Mesenchymal stem cell (in vitro differentiated cells and primary cell): ENCODE measurements at regions not wholly inside any gene's neighbourhood (a gene's known extent, or its start where the extent isn't known, plus 50 kb on each side); places are given as distances from the start of the nearest gene placed in this dataset.
"Not testable (repeated sequence)": the region's sequence is repeated elsewhere in the genome, so short reads cannot be mapped to it uniquely, and the experiment has no call there.

Experiments
- DNase-seq: peaks from one replicate; pipeline ENCODE4 v3.0.0-alpha.2; 2013
- H2AFZ ChIP-seq: one replicate; pipeline ENCODE4 v1.6.1; 2013; ENCODE audit warnings: low read depth, mild to moderate bottlenecking, control low read depth, inconsistent platforms, low read length, moderate library complexity
- H2AK5ac ChIP-seq: 2 replicates; pipeline ENCODE4 v1.6.1; 2013; ENCODE audit warnings: low read length, moderate library complexity, mild to moderate bottlenecking, inconsistent platforms; ENCODE audit not compliant: severe bottlenecking
- H2BK120ac ChIP-seq: one replicate; pipeline ENCODE4 v1.6.1; 2013; ENCODE audit warnings: low read depth, mild to moderate bottlenecking, inconsistent platforms, low read length, moderate library complexity
- H2BK12ac ChIP-seq, 2 experiments: one replicate each; pipeline ENCODE4 v1.6.1; 2013; ENCODE audit warnings: inconsistent platforms in 2 of 2, low read length in 2 of 2, mild to moderate bottlenecking in 2 of 2, moderate library complexity in 2 of 2, control low read depth in 1 of 2
- H2BK15ac ChIP-seq: one replicate; pipeline ENCODE4 v1.6.1; 2013; ENCODE audit warnings: mild to moderate bottlenecking, low read depth, inconsistent platforms; ENCODE audit not compliant: poor library complexity, severe bottlenecking
- H2BK5ac ChIP-seq: 2 replicates; pipeline ENCODE4 v1.6.1; 2013; ENCODE audit warnings: low read depth, mild to moderate bottlenecking, low read length, control low read depth, inconsistent platforms; ENCODE audit not compliant: poor library complexity, severe bottlenecking
- H3K14ac ChIP-seq, 2 experiments: one replicate each; pipeline ENCODE4 v1.6.1; 2013; ENCODE audit warnings: inconsistent platforms in 2 of 2, low read length in 2 of 2, control low read depth in 1 of 2, mild to moderate bottlenecking in 1 of 2, moderate library complexity in 1 of 2
- H3K18ac ChIP-seq, 2 experiments: one replicate each; pipeline ENCODE4 v1.6.1; 2013; ENCODE audit warnings: inconsistent platforms in 2 of 2, low read length in 2 of 2, control low read depth in 1 of 2, low read depth in 1 of 2, mild to moderate bottlenecking in 1 of 2
- H3K23ac ChIP-seq, 2 experiments: one replicate each; pipeline ENCODE4 v1.6.1; 2013; ENCODE audit warnings: inconsistent platforms in 2 of 2, low read length in 2 of 2, mild to moderate bottlenecking in 2 of 2, moderate library complexity in 2 of 2, control low read depth in 1 of 2
- H3K27ac ChIP-seq: 2 replicates; pipeline ENCODE4 v1.5.1; 2013; ENCODE audit warnings: mild to moderate bottlenecking, moderate library complexity, low read length, control low read depth, inconsistent platforms; ENCODE audit not compliant: poor library complexity, severe bottlenecking
- H3K27me3 ChIP-seq, 2 experiments: 2 replicates each; pipeline versions ENCODE4 v1.6.1 to v1.7.0; 2013; ENCODE audit warnings: low read length in 2 of 2, mild to moderate bottlenecking in 2 of 2, moderate library complexity in 2 of 2, control low read depth in 1 of 2, inconsistent platforms in 1 of 2; ENCODE audit not compliant: control insufficient read depth in 1 of 2, insufficient read depth in 1 of 2
- H3K36me3 ChIP-seq, 2 experiments: 2 replicates each; pipeline versions ENCODE4 v1.6.1 to v1.7.0; 2013; ENCODE audit warnings: low read length in 2 of 2, control low read depth in 1 of 2, inconsistent platforms in 1 of 2, low read depth in 1 of 2, mild to moderate bottlenecking in 1 of 2; ENCODE audit not compliant: insufficient read depth in 2 of 2, control insufficient read depth in 1 of 2
- H3K4ac ChIP-seq, 2 experiments: one replicate each; pipeline ENCODE4 v1.6.1; 2013; ENCODE audit warnings: inconsistent platforms in 2 of 2, low read length in 2 of 2, mild to moderate bottlenecking in 2 of 2, moderate library complexity in 2 of 2, control low read depth in 1 of 2, low read depth in 1 of 2
- H3K4me1 ChIP-seq: 2 replicates; pipeline ENCODE4 v1.6.1; 2013; ENCODE audit warnings: low read depth, low read length, control low read depth; ENCODE audit not compliant: control insufficient read depth, insufficient read depth
- H3K4me2 ChIP-seq: 2 replicates; pipeline ENCODE4 v1.6.1; 2013; ENCODE audit warnings: low read length, mild to moderate bottlenecking, inconsistent platforms; ENCODE audit not compliant: poor library complexity, severe bottlenecking
- H3K4me3 ChIP-seq, 2 experiments: 2 replicates each; pipeline versions ENCODE4 v1.5.1 to v1.7.0; 2013; ENCODE audit warnings: low read length in 2 of 2, mild to moderate bottlenecking in 2 of 2, control low read depth in 1 of 2, low read depth in 1 of 2; ENCODE audit not compliant: insufficient read depth in 1 of 2
- H3K79me1 ChIP-seq: replicated peaks from 2 replicates; pipeline ENCODE4 v1.6.1; 2013; ENCODE audit warnings: mild to moderate bottlenecking, control low read depth, low read length, inconsistent platforms; ENCODE audit not compliant: poor library complexity, severe bottlenecking
- H3K9ac ChIP-seq: 2 replicates; pipeline ENCODE4 v1.7.0; 2013; ENCODE audit warnings: mild to moderate bottlenecking, low read length, moderate library complexity
- H3K9me3 ChIP-seq: 2 replicates; pipeline ENCODE4 v1.7.0; 2013; ENCODE audit warnings: mild to moderate bottlenecking, low read length; ENCODE audit not compliant: control insufficient read depth
- H4K8ac ChIP-seq: one replicate; pipeline ENCODE4 v1.6.1; 2013; ENCODE audit warnings: inconsistent platforms, mild to moderate bottlenecking, low read length, moderate library complexity
- H4K91ac ChIP-seq: one replicate; pipeline ENCODE4 v1.6.1; 2013; ENCODE audit warnings: mild to moderate bottlenecking, low read length, inconsistent platforms
- WGBS: methylation state at CpG from one replicate; pipeline ENCODE4 v1.1.7; 2013; ENCODE audit warnings: mixed read lengths; 5-methylcytosine and 5-hydroxymethylcytosine counted together

- H2AK5ac ChIP-seq: peak overlapping the region; percentile 80
- peaks cover 0 to 11% of the 10 kb centered on the region in 2 experiments for H3K36me3 ChIP-seq
Observed at GRCh38 chr14:35215110-35215813, 76.9 kb upstream of the PSMA6 start.

GRCh38 chr14:35218176-35218575 is 74.0 kb upstream of the PSMA6 start:
- not testable (repeated sequence) for H3K18ac ChIP-seq, DNase-seq, H3K27ac ChIP-seq, H3K27me3 ChIP-seq, H4K91ac ChIP-seq, H2BK12ac ChIP-seq, H3K9me3 ChIP-seq, H3K4me1 ChIP-seq, H3K4ac ChIP-seq, H3K9ac ChIP-seq, H2AK5ac ChIP-seq, H2BK5ac ChIP-seq, H2BK15ac ChIP-seq, H4K8ac ChIP-seq, H2BK120ac ChIP-seq, H3K4me3 ChIP-seq, H3K4me2 ChIP-seq, H3K23ac ChIP-seq, H3K14ac ChIP-seq, H2AFZ ChIP-seq
- Histone ChIP-seq H3K79me1 (peaks cover 15% of the 10 kb centered on the region), H3K36me3 (peaks cover 0 to 12% of the 10 kb centered on the region in 2 experiments)
- WGBS: 98% methylated on average over 2 of the region's 2 CpGs

More at GRCh38 chr14:35215110-35215813, 76.9 kb upstream of the PSMA6 start:
- Histone ChIP-seq H3K23ac (no peak overlapping the region), H3K4ac (no peak overlapping the region), H3K9ac (peak overlapping the region; percentile 52), H2BK12ac (no peak overlapping the region), H3K79me1 (peaks cover 13% of the 10 kb centered on the region), H3K4me3 (no peak overlapping the region), H3K14ac (no peak overlapping the region), H2BK5ac (no peak overlapping the region), H3K4me2 (no peak overlapping the region), H3K9me3 (no peaks in the 10 kb centered on the region), H2BK120ac (peak overlapping the region; percentile 19), H3K27me3 (no peaks in the 10 kb centered on the region), H3K4me1 (peaks cover 7% of the 10 kb centered on the region), H2BK15ac (no peak overlapping the region), H2AFZ (no peak overlapping the region), H3K27ac (peak overlapping the region; percentile 90), H4K8ac (no peak overlapping the region), H3K18ac (peak overlapping the region in 1 of 2 experiments; percentile 21), H4K91ac (no peak overlapping the region)
- DNase-seq: peak; percentile 79
- 79% methylated on average over 4 of the region's 5 CpGs for WGBS

- Histone ChIP-seq H3K27ac (no peak overlapping the region), H3K4ac (no peak overlapping the region), H2BK15ac (no peak overlapping the region), H3K18ac (no peak overlapping the region), H4K8ac (no peak overlapping the region), H3K36me3 (peaks cover 0 to 12% of the 10 kb centered on the region in 2 experiments), H2AK5ac (no peak overlapping the region), H2BK5ac (no peak overlapping the region), H3K23ac (no peak overlapping the region), H3K4me2 (no peak overlapping the region), H4K91ac (no peak overlapping the region), H3K27me3 (no peaks in the 10 kb centered on the region), H3K9ac (no peak overlapping the region), H3K4me1 (peaks cover 10% of the 10 kb centered on the region), H3K14ac (no peak overlapping the region), H2AFZ (no peak overlapping the region), H3K4me3 (no peak overlapping the region), H2BK120ac (no peak overlapping the region), H3K9me3 (no peaks in the 10 kb centered on the region), H3K79me1 (peaks cover 12% of the 10 kb centered on the region), H2BK12ac (no peak overlapping the region)
- 96% methylated on average over 6 of the region's 6 CpGs for WGBS
- no peak for DNase-seq
Observed at GRCh38 chr14:35218963-35219362, 73.2 kb upstream of the PSMA6 start.

GRCh38 chr14:35220027-35220676 is 72.0 kb upstream of the PSMA6 start:
- Histone ChIP-seq H2BK15ac (no peak overlapping the region), H3K27me3 (no peaks in the 10 kb centered on the region), H2AFZ (no peak overlapping the region), H3K36me3 (peaks cover 0 to 12% of the 10 kb centered on the region in 2 experiments), H2AK5ac (peak overlapping the region; percentile 62), H2BK120ac (no peak overlapping the region), H3K4me2 (no peak overlapping the region), H3K79me1 (peaks cover 12% of the 10 kb centered on the region), H3K4me1 (peaks cover 8% of the 10 kb centered on the region), H4K91ac (no peak overlapping the region), H2BK12ac (no peak overlapping the region), H3K23ac (no peak overlapping the region), H3K4ac (no peak overlapping the region), H3K9me3 (no peaks in the 10 kb centered on the region), H3K18ac (no peak overlapping the region), H3K9ac (no peak overlapping the region), H2BK5ac (peak overlapping the region; percentile 73), H3K4me3 (no peak overlapping the region), H3K14ac (no peak overlapping the region), H4K8ac (no peak overlapping the region), H3K27ac (no peak overlapping the region)
- no CpG with 5 or more reads among the region's 3 CpGs for WGBS
- DNase-seq: no peak
